ENCODE measurements at regions not wholly inside any gene's neighbourhood (a gene's known extent, or its start where the extent isn't known, plus 50 kb on each side); places are given as distances from the start of the nearest gene placed in this dataset.

DNA sequence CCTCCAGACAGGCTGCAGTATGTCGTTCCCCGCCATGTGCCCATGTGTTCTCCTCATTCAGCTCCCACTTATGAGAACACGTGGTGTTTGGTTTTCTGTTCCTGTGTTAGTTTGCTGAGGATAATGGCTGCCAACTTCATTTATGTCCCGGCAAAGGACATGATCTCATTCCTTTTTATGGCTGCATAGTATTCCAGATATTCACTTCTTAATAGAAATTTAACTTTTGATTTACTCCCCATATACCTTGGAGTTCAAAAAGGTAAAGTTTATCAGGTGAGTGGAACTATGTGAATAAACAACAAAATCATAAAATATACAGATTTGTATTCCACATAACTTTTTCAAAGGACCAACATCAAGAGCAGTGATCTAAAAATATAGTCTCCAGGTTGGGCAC is 372.6 kb downstream of the STK39 start:
- no peak overlapping the region for H3K9ac ChIP-seq (ENCODE audit: control insufficient read depth, extremely low read depth, insufficient read depth, low read length)
- no peaks in the 10 kb centered on the region for H3K36me3 ChIP-seq (ENCODE audit: control insufficient read depth in 2 of 2, extremely low read depth in 1 of 2, insufficient read depth in 2 of 2, low read length in 2 of 2)
- H2AFZ ChIP-seq (ENCODE audit: control insufficient read depth, low read length) = no peak overlapping the region
- H3K27ac ChIP-seq (ENCODE audit: control insufficient read depth, insufficient read depth, low read length) = no peak overlapping the region
- no peak overlapping the region for H3K4me3 ChIP-seq (ENCODE audit: control insufficient read depth in 2 of 3, extremely low read depth in 1 of 3, insufficient read depth in 2 of 3, low read depth in 1 of 3, low read length in 3 of 3)
- no peaks in the 10 kb centered on the region for H3K4me1 ChIP-seq (ENCODE audit: control insufficient read depth, extremely low read depth, insufficient read depth, low read length)
- no peak overlapping the region for H3K4me2 ChIP-seq (ENCODE audit: control insufficient read depth, extremely low read depth, insufficient read depth, low read depth, low read length)
- no peak for FAIRE-seq
- no peaks in the 10 kb centered on the region for H3K9me1 ChIP-seq (ENCODE audit: control insufficient read depth, extremely low read depth, insufficient read depth, low read length)
- dilution Hi-C loops (cut with MboI; ENCODE audit: extremely low pct_ligation_motif_present, low sequenced_read_pairs) = no loop called here
- no peaks in the 10 kb centered on the region for H3K79me2 ChIP-seq (ENCODE audit: control insufficient read depth, insufficient read depth, low read length)
- H3K9me3 ChIP-seq (ENCODE audit: control insufficient read depth, low read depth, low read length) = no peaks in the 10 kb centered on the region
- H3K27me3 ChIP-seq (ENCODE audit: control insufficient read depth, extremely low read depth, insufficient read depth, low read length) = no peaks in the 10 kb centered on the region
- no peak for TF ChIP-seq EZH2 (IDR thresholded peaks at IDR 0.05; ENCODE audit: low read length)
- TF ChIP-seq, protein P1, sequence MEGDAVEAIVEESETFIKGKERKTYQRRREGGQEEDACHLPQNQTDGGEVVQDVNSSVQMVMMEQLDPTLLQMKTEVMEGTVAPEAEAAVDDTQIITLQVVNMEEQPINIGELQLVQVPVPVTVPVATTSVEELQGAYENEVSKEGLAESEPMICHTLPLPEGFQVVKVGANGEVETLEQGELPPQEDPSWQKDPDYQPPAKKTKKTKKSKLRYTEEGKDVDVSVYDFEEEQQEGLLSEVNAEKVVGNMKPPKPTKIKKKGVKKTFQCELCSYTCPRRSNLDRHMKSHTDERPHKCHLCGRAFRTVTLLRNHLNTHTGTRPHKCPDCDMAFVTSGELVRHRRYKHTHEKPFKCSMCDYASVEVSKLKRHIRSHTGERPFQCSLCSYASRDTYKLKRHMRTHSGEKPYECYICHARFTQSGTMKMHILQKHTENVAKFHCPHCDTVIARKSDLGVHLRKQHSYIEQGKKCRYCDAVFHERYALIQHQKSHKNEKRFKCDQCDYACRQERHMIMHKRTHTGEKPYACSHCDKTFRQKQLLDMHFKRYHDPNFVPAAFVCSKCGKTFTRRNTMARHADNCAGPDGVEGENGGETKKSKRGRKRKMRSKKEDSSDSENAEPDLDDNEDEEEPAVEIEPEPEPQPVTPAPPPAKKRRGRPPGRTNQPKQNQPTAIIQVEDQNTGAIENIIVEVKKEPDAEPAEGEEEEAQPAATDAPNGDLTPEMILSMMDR (optimal IDR thresholded peaks at IDR 0.05 in 1 of 3, IDR thresholded peaks at IDR 0.05 in 1 of 3, conservative IDR thresholded peaks at IDR 0.05 in 1 of 3; ENCODE audit: extremely low read depth in 1 of 3, insufficient read depth in 2 of 3, low read length in 3 of 3) = no peak
- no peaks in the 10 kb centered on the region for H4K20me1 ChIP-seq (ENCODE audit: control insufficient read depth, extremely low read depth, insufficient read depth, low read length)
- no peak for DNase-seq (ENCODE audit: low read depth, low spot score)

DNA sequence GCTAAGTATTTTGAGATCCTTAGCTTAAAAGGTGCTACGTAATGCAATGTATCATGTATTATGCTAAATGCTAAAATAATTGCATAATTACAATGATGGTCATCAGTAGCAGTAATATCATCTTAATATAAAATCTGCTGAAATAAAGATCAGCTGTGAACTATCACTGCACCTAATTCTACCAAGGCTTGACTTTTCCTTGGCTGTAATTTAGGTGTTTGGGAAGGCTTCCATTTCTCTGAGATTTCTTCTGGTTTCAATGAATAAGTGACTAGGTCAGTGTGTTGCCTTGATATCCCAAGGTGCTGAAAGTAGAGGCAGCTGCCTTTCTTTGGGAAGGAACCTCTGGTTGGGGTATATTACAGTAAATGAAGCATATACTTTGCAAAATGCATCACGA is 376.1 kb downstream of the STK39 start:
- no peaks in the 10 kb centered on the region for H3K4me1 ChIP-seq (ENCODE audit: control insufficient read depth, extremely low read depth, insufficient read depth, low read length)
- no peaks in the 10 kb centered on the region for H3K9me1 ChIP-seq (ENCODE audit: control insufficient read depth, extremely low read depth, insufficient read depth, low read length)
- dilution Hi-C loops (cut with MboI; ENCODE audit: extremely low pct_ligation_motif_present, low sequenced_read_pairs) = no loop called here
- H3K79me2 ChIP-seq (ENCODE audit: control insufficient read depth, insufficient read depth, low read length) = no peaks in the 10 kb centered on the region
- H3K4me2 ChIP-seq (ENCODE audit: control insufficient read depth, extremely low read depth, insufficient read depth, low read depth, low read length) = no peak overlapping the region
- no peaks in the 10 kb centered on the region for H3K27me3 ChIP-seq (ENCODE audit: control insufficient read depth, extremely low read depth, insufficient read depth, low read length)
- no peak for FAIRE-seq
- H2AFZ ChIP-seq (ENCODE audit: control insufficient read depth, low read length) = no peak overlapping the region
- H3K9me3 ChIP-seq (ENCODE audit: control insufficient read depth, low read depth, low read length) = no peaks in the 10 kb centered on the region
- H3K4me3 ChIP-seq (ENCODE audit: control insufficient read depth in 2 of 3, extremely low read depth in 1 of 3, insufficient read depth in 2 of 3, low read depth in 1 of 3, low read length in 3 of 3) = no peak overlapping the region
- no peak overlapping the region for H3K9ac ChIP-seq (ENCODE audit: control insufficient read depth, extremely low read depth, insufficient read depth, low read length)
- no peak overlapping the region for H3K27ac ChIP-seq (ENCODE audit: control insufficient read depth, insufficient read depth, low read length)
- TF ChIP-seq, protein P1 (optimal IDR thresholded peaks at IDR 0.05 in 1 of 3, IDR thresholded peaks at IDR 0.05 in 1 of 3, conservative IDR thresholded peaks at IDR 0.05 in 1 of 3; ENCODE audit: extremely low read depth in 1 of 3, insufficient read depth in 2 of 3, low read length in 3 of 3) = no peak
- no peak for TF ChIP-seq EZH2 (IDR thresholded peaks at IDR 0.05; ENCODE audit: low read length)
- H4K20me1 ChIP-seq (ENCODE audit: control insufficient read depth, extremely low read depth, insufficient read depth, low read length) = no peaks in the 10 kb centered on the region
- H3K36me3 ChIP-seq (ENCODE audit: control insufficient read depth in 2 of 2, extremely low read depth in 1 of 2, insufficient read depth in 2 of 2, low read length in 2 of 2) = no peaks in the 10 kb centered on the region
- no peak for DNase-seq (ENCODE audit: low read depth, low spot score)

All from keratinocyte (primary cell).